DLD1 (cell line): ENCODE measurements at regions not wholly inside any gene's neighbourhood (a gene's known extent, or its start where the extent isn't known, plus 50 kb on each side); places are given as distances from the start of the nearest gene placed in this dataset.

Experiments used
- in situ Hi-C: cut with HindIII; loops from 2 replicates; pipeline ENCODE4 v1.10.0; 2017; ENCODE audit warnings: low sequenced_read_pairs

DNA sequence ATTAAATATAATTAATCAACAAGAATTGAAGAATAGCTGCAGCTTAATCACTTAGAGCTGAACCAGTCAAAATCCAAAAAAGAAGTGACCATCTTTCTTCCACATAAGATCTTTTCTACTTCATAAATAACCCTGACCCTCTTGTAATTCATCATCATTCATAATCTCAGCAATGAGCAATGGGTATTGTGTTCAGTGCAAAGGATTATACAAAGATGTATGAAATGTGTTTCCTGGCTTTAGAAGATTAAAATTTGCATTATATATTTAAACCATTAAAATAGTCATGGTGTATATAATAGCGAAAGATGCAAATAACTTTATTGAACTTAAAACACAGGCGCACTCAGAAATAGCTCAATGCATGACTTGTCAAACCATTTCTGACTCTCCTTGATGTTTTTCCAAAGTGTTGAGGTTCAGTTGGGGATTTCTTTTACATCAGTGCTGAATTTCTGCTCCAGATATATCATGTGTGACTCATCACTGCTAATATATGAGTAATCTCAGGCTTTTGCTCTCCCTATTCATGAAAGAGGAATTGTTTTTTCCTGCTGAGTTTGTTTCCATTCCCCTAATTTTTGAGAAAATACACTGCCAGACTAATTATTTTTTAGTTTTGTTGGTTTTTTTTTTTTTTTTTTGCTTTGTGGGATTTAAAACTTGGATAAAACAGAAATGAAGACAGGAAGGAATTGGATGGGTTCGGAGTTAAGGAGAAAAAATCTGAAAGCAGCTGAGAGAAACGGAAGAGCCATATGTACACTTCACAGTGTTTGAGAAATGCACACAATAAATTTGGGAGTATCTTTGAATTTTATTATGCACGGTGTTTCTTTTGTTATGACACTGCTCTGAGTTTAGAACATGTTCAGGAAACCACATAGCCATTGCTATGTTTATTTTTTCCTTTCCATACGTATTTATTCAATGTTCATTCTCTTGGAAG lies 290.1 kb upstream of the PCDH7 start:
- in situ Hi-C loops: no loop called here

DNA sequence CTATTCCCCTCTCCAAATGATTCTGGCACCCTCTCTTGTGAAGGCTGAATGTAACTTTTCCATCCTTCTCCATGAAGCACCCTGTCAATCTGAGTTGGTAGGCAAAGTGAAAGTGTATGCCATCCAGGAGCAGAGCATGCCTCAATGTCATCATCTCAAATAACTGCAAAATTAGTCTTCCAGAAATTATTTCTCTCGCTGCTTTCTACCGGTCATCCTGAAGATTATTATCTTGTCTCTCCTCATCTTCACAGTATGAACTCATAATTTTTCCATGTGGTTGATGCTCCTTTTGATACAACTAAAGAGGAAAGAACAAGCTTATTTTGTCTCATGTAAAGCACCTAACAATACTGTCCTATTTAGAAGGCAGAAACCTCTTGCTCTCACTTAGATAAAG lies 285.5 kb upstream of the PCDH7 start:
- in situ Hi-C loops: loop anchor here (5.0 kb wide), 1 partner anchor 58 kb away; no protein-coding TSS in a partner anchor

DNA sequence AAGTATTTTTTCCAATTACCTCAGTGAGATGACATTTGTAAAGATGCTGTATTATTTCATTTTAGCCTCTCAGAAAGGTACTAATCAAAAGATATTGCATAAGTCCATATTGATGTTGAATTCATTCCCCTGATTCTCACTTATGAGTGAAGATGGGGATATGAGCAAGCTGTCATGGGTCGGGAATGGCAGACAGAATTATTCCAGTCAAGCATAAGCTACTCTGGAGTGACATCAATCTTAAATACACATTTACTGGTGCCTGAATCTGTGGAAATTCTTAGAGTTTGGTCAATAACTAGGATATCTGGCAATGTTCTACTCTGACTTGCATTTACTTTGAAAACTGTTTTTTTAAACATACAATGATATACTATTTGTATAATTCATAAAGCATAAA lies 283.8 kb upstream of the PCDH7 start:
- in situ Hi-C loops: loop anchor here (5.0 kb wide), 1 partner anchor 56 kb away; no protein-coding TSS in a partner anchor

GRCh38 chr4:30437316-30437715 lies 282.9 kb upstream of the PCDH7 start:
- in situ Hi-C loops: loop anchor here (5.0 kb wide), 1 partner anchor 55 kb away; no protein-coding TSS in a partner anchor

- in situ Hi-C loops: no loop called here
These were observed 276.9 kb upstream of the PCDH7 start for GRCh38 chr4:30443289-30443688.

- in situ Hi-C loops: no loop called here
These were observed 269.7 kb upstream of the PCDH7 start for GRCh38 chr4:30450474-30450873.

DNA sequence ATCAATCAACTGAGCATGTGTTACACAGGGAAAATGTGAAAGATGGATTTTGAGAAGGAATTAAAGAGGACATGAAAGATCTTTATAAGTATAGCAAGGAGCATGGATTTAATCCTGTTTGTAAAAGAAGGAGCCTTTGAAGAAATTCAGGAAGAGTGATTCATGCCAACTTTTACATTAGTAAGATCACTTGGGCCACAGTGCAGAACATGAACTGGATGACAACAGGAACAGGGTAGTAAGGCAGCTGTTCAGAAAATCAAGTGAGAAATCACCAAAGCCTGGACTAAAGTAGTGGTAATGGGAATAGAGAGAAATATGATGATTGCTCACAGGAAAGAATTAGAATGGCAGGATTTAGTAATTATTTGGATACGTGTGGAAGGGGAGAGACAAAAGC lies 265.7 kb upstream of the PCDH7 start:
- in situ Hi-C loops: no loop called here

- in situ Hi-C loops: no loop called here
These were observed 263.5 kb upstream of the PCDH7 start for GRCh38 chr4:30456716-30457115.

GRCh38 chr4:30460818-30461217 lies 259.4 kb upstream of the PCDH7 start:
- in situ Hi-C loops: no loop called here

GRCh38 chr4:30461218-30461617 lies 259.0 kb upstream of the PCDH7 start:
- in situ Hi-C loops: no loop called here

- in situ Hi-C loops: no loop called here
These were observed 257.6 kb upstream of the PCDH7 start for GRCh38 chr4:30462445-30463090.

- in situ Hi-C loops: no loop called here
These were observed 248.3 kb upstream of the PCDH7 start for GRCh38 chr4:30471861-30472260.

GRCh38 chr4:30473225-30473624 lies 246.9 kb upstream of the PCDH7 start:
- in situ Hi-C loops: no loop called here

DNA sequence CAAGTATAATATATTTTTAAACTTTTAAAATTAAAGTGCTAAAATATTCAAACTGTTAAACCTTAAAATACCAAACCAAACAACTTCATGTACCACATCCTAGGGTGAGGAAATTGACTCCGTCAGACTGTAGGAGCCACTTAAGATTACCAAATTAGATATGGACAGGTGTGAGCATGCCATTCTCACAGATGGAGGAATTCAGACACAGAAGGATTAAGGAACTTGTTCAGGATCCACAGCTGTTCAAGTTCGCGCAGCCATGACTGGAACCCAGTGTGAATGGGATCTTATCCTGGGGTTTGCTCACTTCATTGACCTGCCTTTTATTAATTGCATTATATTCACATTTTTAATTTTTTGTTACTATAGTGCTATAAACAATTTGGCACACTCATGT lies 224.9 kb upstream of the PCDH7 start:
- in situ Hi-C loops: no loop called here

DNA sequence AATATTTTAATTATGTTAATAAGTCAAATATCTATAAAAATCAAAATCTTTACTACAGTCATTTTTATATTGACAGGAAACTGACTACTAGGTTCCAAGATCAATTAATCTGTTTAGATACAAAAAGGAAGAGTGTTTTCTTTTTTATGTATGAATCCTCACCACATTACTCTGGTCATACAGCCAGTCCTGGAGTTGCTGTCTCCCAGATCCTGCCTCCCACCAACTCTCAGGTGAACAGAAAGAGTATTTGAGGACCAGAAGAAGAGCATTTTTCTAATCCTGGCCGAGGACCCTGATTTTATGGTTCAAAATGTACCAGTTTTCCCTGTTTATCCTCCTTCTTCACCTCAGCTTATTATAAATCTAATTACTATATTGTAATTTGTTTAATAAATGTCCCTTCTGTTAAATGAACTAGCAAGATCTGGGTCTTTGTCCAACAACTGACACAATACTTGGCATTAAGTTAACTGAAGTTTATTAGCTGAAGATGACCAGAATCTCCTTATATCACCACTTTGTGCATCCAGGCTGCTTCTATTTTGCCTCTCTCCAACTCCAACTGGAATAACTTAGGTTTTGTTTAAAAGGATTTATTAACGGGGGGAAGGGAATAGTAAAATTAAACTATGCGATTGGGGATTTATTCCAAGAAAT lies 224.4 kb upstream of the PCDH7 start:
- in situ Hi-C loops: no loop called here

- in situ Hi-C loops: no loop called here
These were observed 208.4 kb upstream of the PCDH7 start for GRCh38 chr4:30511751-30512150.

DNA sequence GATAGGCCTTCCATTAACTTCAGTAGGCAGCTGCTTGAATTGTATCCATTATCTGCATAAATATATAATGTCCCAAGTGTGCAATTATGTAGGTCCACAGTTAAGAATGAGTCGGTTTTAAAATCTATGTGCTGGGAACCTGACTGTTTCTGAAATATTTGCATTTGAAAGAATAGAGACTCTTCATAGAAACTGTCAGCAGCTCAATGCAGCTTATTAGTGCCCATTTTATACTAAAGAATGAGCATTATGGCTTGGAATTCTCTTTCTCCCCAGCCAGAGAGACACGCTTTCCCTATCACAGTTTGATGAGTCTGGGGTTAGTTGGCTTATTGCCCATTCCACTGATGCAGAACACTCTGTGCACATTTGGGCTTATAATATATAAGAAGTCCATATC lies 202.0 kb upstream of the PCDH7 start:
- in situ Hi-C loops: no loop called here

DNA sequence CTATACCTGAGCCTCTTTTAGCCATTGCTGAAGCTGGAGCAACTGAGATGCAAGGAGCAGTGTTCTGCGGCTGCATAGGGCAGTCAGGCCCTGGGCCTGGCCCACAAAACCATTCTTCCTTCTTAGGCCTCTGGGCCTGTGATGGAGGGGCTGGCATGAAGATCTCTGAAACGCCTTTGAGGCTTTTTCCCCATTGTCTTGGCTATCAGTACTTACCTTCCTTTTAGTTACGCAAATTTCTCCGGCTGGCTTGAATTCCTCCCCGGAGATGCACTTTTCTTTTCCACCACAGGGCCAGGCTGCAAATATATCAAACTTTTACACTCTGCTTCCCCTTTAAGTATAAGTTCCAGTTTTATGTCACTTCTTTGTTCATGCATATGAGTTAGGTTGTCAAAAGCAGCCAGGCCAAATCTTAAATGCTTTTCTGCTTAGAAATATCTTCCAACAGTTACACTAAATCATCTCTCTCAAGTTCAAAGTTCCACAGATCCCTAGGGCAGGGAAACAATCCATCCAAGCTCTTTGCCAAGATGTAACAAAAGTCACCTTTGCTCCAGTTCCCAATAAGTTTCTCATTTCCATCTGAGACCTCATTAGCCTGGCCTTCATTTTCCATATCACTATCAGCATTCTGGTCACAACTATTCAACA lies 194.4 kb upstream of the PCDH7 start:
- in situ Hi-C loops: no loop called here

DNA sequence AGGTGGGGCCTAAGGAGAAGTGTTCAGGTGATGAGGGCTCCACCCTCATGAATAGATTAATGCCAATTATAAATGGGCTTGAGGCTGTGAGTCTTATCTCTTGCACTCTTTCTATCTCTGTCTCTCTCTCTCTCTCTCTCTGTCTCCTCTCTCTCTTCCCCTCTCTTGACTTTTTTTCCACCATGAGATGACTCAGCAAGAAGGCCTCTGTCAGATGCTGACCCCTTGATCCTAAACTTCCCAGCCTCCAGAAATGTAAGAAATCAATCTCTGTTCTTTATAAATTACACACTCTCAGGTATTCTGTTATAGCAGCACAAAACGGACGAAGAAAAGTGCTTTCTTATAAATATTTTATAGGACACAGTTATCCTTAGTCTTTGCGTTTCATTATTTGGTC lies 184.9 kb upstream of the PCDH7 start:
- in situ Hi-C loops: no loop called here

DNA sequence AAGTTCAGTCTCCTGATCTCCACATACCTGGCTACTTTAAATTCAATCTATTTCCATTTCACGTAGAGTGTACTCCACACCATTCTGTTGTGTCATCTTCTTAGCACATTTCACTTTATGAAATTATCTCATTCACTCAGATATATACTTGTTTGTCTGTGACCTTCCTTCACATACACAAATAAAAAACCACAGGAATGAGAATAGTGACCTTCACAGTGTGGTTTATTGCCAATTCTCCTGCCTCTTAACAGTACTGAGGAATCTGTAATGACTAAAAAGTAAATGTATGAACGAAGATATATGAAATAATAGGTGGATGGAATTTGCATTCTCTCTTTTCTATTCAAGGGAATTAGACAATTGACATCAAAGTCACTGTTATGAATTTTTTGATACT lies 183.9 kb upstream of the PCDH7 start:
- in situ Hi-C loops: no loop called here

GRCh38 chr4:30537456-30537855 lies 182.7 kb upstream of the PCDH7 start:
- in situ Hi-C loops: no loop called here
